HPDE6-E6E7 (cell line): ENCODE measurements at regions not wholly inside any gene's neighbourhood (a gene's known extent, or its start where the extent isn't known, plus 50 kb on each side); places are given as distances from the start of the nearest gene placed in this dataset.
"Not testable (repeated sequence)": the region's sequence is repeated elsewhere in the genome, so short reads cannot be mapped to it uniquely, and the experiment has no call there.

Source experiments
- DNase-seq: peaks from one replicate; pipeline ENCODE4 v3.0.0; 2011; ENCODE audit warnings: missing footprints; ENCODE audit errors: extremely low spot score

DNA sequence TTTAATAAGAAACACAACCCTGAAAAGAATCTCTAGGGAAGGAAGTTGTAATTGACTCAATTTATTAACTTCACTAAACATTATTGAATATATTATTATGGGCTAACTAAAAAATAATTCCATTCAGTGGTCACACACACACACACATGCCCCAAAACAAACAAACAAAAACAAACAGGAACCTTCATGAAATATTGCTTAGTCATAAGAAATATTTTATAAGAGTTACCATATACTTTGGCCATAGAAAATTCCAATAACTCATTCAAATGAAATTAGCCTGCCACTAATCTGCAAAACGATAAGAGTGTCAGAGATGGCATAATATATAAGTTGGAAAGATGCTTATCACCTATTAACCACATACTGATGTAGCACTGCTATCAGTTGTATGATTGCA, 268.4 kb upstream of the AMIGO2 start:
- DNase-seq = no peak

- DNase-seq = no peak
These were observed 266.7 kb upstream of the AMIGO2 start for GRCh38 chr12:47346251-47347019.

GRCh38 chr12:47343684-47344567, 264.2 kb upstream of the AMIGO2 start:
- no peak for DNase-seq

DNA sequence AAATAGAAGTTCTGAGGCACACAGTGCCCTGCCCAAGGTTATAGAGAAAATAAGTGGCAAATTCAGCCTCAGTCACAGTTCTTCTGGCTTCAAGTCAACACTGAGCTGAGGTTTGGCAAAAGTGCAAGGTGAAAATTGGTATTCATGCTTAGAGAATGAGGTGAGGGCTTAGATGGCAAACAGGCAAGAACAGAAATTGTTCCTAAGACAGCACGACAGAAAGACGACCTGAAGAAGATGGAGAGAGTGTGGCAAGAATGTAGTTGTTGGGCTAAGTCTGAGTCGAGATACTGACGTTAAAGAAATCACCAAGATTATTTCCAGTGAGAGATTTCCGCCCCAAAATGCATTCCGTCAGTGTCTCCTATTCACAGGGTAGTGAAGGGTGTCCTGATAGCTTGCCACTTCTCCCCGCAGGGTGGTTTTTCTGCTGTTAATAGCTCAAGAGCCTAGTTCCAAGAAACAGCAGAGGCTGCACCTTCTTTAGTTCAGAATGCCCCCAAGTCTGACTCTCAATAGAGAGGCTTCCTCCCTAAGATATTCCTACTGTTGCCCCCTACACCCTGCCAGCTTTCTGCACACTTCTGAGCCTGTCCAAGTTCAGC, 260.8 kb upstream of the AMIGO2 start:
- DNase-seq = no peak

DNA sequence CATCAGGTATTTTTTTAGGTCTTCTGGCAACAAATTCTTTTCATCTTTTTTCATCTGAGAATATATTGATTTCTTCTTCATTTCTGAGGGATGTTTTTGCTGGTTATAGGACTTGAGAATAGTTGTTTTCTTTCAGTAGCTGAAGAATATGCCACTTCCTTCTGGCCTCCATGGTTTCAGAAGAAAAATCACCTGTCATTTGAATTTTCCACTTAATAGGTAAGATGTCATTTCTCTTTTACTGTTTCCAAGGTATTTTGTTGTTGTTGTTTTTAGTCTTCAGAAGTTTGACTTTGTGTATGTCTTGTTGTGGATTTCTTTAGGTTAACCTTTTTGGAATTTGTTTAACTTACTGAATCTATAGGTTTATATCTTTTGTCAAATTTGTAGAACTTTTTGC, 257.8 kb upstream of the AMIGO2 start:
- no peak for DNase-seq

DNA sequence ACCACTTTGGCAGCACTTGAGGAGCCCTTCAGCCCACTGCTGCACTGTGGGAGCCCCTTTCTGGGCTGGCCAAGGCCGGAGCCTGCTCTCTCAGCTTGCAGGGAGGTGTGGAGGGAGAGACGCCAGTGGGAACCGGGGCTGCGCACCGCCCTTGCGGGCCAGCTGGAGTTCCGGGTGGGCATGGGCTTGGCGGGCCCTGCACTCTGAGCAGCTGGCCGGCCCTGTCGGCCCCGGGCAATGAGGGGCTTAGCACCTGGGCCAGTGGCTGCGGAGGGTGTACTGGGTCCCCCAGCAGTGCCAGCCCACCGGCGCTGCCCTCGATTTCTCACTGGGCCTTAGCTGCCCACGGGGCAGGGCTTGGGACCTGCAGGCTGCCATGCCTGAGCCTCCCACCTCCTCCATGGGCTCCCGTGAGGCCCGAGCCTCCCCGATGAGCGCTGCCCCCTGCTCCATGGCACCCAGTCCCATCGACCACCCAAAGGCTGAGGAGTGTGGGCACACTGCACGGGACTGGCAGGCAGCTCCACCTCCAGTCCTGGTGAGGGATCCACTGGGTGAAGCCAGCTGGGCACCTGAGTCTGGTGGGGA, 253.6 kb upstream of the AMIGO2 start:
- not testable (repeated sequence) for DNase-seq

GRCh38 chr12:47328831-47329545, 249.2 kb upstream of the AMIGO2 start:
- DNase-seq = no peak

GRCh38 chr12:47326190-47326589, 246.4 kb upstream of the AMIGO2 start:
- no peak for DNase-seq

DNA sequence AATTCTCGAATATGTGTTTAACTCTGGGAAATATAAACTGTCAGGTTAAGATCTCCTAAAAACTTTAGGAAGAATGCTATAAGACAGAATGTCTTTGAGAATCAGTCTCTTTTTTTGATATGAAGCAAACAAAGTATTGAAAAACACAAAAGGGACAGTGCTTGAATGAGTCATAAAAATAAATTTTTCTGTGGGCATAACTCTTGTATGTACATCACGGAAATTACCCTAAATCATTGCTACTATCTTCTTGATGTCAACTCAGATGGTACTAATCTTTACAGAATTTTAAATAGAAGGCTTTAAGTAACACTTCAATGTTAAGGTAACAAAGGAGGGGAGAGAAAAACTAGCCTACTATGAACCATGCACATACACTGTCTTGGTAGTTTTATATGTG, 244.0 kb upstream of the AMIGO2 start:
- no peak for DNase-seq

DNA sequence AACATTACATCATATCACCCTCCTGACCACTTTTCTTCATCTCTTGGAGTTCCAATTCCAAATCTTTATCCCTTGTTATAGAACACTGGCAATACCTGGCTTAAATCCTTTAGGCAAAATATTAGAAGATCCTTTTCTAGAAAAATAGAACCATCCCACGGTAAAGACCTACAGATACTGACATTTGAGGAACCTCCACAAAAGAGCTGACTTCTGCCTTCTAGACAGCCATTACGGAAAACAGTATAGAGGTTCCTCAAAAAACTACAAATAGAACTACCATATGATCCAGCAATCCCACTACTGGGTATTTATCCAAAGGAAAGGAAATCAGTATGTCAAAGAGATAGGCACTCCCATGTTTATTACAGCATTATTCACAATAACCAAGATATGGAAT, 241.7 kb upstream of the AMIGO2 start:
- no peak for DNase-seq

DNA sequence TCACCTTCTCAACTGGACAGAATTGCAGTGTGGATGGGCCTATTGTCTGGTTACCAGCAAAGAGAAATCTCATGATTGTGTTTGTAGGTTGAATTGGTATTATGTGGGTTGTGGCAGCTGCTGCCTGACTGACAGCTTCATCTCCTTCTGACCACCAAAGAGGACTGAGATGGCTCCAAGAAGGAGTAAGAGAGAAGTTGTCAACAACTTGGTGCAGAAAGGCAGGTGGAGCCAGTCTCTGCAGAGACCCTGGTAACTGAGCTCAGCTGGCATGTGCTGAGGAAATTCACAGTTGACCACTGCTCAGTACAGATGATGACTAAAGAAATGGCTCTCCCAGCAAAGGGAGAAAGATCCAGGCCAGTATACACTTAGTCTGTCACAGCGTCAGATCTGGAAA, 240.0 kb upstream of the AMIGO2 start:
- no peak for DNase-seq

DNA sequence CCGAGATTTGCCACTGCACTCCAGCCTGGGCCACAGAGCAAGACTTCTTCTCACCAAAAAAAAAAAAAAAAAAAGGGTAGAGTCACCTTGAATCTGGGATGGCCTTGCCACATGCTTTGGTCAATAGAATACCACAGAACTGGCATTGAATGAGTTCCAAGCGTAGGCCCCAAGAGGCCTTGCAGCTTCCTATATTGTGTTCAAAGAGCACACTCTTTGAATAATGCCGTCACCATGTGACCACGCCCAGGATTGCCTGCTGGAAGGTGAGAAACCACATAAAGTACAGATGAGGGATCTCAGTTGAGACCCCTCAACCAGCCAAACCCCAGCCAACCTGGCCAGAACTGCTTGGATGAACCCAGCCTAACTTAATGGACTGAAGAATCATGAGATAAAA, 239.2 kb upstream of the AMIGO2 start:
- no peak for DNase-seq

DNA sequence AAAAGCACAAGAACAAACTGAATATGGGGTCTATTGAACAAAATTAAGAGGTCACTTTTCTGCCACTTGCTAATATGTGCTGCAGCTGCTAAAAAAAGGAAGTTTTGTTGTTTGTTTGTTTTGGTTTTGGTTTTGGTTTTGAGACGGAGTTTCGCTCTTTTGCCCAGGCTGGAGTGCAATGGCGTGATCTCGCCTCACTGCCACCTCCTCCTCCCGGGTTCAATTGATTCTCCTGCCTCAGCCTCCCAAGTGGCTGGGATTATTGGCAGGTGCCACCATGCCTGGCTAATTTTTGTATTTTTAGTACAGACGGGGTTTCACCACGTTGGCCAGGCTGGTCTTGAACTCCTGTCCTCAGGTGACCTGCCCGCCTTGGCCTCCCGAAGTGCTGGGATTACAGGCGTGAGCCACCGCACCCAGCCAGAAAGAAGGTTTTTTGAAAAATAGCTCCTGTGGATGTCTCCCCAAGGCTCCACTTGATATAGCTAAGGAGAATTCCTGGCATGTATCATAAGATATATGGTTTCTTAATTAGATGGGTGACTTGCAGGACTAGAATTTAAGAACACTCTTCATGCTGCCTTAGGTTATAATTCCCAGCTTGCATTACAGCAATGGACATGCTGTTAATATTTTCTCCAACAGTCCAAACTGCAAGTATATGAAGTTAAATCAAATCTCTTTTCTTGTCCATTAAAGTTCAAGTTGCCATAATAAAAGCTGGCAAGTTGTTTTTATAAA, 237.6 kb upstream of the AMIGO2 start:
- DNase-seq = no peak

- no peak for DNase-seq
These were observed 236.9 kb upstream of the AMIGO2 start for GRCh38 chr12:47316609-47317049.

GRCh38 chr12:47314996-47315395, 235.2 kb upstream of the AMIGO2 start:
- DNase-seq = no peak

- DNase-seq = no peak
These were observed 233.2 kb upstream of the AMIGO2 start for GRCh38 chr12:47312808-47313426.

DNA sequence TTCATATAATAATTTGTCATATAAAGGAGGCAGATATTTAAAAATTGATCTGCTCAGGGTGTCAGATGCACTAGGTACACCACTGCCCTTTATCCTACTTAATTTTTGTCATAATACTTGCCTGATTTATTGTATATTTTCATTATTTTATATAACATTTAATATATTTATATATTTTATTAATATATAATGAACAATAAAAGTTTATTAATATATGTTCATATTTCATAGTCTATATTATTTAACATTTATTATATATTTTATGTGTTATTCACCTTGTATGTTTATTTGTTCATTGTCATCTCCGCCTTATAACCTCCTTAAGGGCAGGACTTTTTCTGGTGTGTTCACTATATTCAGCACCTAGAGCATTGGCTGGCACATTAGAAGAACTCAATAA, 232.4 kb upstream of the AMIGO2 start:
- DNase-seq = no peak

- no peak for DNase-seq
These were observed 231.8 kb upstream of the AMIGO2 start for GRCh38 chr12:47311568-47311967.

- DNase-seq = no peak
These were observed 231.3 kb upstream of the AMIGO2 start for GRCh38 chr12:47311010-47311409.

DNA sequence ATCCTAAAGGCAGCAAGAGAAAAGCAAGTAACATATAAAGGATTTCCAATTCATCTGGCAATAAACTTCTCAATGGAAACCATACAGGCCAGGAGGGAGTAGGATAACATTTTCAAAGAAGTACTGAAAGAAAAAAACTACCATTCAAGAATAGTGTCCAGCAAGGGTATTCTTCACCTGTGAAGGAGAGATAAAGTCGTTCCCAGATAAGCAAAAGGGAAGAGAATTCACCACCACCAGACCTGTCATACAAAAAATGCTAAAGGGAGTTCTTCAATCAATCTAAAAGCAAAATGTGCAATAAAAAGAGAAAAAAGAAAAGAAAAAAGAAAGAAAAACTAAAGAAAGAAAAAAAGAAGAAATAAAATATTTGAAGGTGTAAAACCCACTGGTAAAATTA, 228.9 kb upstream of the AMIGO2 start:
- DNase-seq = no peak
